Activated CD8-positive, alpha-beta T cell treated with anti-CD3 and anti-CD28 coated beads, Interleukin-2, amount 10 ng/mL, durations not matched to agents 7 days and 5 days (primary cell): ENCODE measurements at regions not wholly inside any gene's neighbourhood (a gene's known extent, or its start where the extent isn't known, plus 50 kb on each side); places are given as distances from the start of the nearest gene placed in this dataset.

ENCODE experiments used
- ATAC-seq: fragments of 150-1000 bp; cut with Tn5 transposase; one replicate; pipeline ENCODE4 v1.10.0; 2021; ENCODE audit warnings: moderate library complexity
- CTCF ChIA-PET: fragments of 350-600 bp; sonication (Branson Sonifier 250); formaldehyde crosslinking; loops from one replicate; lab custom pipeline; 2021; ENCODE audit warnings: antibody characterized with exemption; lab: Charles Lee
- POLR2A ChIA-PET: fragments of 350-600 bp; sonication (Branson Sonifier 250); formaldehyde crosslinking; loops from one replicate; lab custom pipeline; 2021; ENCODE audit warnings: antibody characterized with exemption; lab: Charles Lee
- DNase-seq: peaks from one replicate; pipeline ENCODE4 v3.0.0-alpha.2; 2020
- H3K27ac Mint-ChIP-seq: one replicate; pipeline ENCODE4 v1.8.0; 2021; ENCODE audit warnings: mild to moderate bottlenecking, mixed read lengths
- H3K27me3 Mint-ChIP-seq: one replicate; pipeline ENCODE4 v1.8.0; 2021; ENCODE audit warnings: low read depth, mixed read lengths
- H3K36me3 Mint-ChIP-seq: one replicate; pipeline ENCODE4 v1.8.0; 2021; ENCODE audit warnings: low read depth, mixed read lengths
- H3K4me1 Mint-ChIP-seq: one replicate; pipeline ENCODE4 v1.8.0; 2021; ENCODE audit warnings: low read depth, mixed read lengths
- H3K4me3 Mint-ChIP-seq: one replicate; pipeline ENCODE4 v1.8.0; 2021; ENCODE audit warnings: mild to moderate bottlenecking, mixed read lengths
- H3K9me3 Mint-ChIP-seq: one replicate; pipeline ENCODE4 v1.8.0; 2022; ENCODE audit warnings: mixed read lengths; ENCODE audit not compliant: insufficient read depth

DNA sequence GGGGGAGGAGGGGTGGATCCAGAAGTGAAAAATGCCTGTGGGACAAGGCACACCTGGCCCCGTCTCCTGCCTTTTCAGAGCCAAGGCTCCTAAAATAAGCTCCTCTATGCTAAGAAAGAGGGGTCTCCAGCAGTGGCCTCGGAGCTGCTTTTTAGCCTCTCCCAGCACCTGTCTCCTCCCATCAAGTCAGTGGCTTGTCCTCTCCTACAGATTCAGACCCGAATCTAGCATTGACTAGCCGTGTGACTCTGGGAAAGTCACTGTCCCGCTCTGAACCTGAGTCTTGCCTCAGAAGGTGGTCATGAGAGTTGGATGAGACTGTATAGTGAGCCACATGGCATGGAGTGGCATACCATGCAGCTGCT lies 90.8 kb upstream of the THY1 start:
- ChIA-PET POLR2A (interaction anchor here (0.6 kb wide), 1 partner anchor 1905 kb away, joined by 3 read pairs; no protein-coding TSS in a partner anchor), CTCF (no interaction called here)
- peaks cover 4% of the 10 kb centered on the region for H3K27me3 Mint-ChIP-seq
- H3K4me1 Mint-ChIP-seq = no peaks in the 10 kb centered on the region
- ATAC-seq (no peak), DNase-seq (no peak)
- H3K9me3 Mint-ChIP-seq = no peaks in the 10 kb centered on the region
- no peak overlapping the region for H3K4me3 Mint-ChIP-seq
- no peaks in the 10 kb centered on the region for H3K36me3 Mint-ChIP-seq
- H3K27ac Mint-ChIP-seq = no peak overlapping the region

DNA sequence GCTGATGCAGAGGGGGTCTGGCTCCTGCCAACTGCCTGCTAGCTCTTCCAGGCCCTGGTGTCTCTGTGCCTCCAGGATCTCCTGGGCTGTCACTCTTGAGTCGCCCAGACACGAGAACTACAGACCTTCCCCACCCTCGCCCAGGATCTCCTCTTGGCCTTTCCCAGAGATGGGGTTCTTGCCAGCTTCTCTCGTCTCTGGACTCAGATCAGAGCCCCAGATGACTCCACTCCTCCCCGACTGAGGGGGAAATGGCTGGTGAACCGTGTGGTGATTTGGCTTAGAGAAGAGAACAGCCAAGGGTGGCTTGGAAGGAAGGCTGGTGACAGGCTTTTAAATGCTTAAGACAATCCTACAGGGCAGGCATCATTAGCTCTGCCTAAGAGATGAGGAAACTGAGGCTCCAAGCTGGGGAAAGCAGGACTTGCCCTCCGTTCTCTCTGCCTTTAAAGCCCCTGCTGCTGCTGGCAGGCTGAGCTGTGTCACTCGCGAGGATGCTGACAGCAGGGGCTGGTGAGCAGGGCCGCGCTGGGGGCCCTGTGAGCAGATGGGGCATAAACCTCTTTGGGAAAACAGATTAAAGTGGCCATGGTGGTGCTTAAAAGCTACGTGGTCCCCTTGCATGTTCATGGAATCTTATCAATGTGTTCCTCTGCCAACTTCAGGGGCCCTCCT lies 90.3 kb upstream of the THY1 start:
- no peak overlapping the region for H3K4me3 Mint-ChIP-seq
- DNase-seq (no peak), ATAC-seq (no peak)
- H3K9me3 Mint-ChIP-seq = no peaks in the 10 kb centered on the region
- CTCF ChIA-PET = no interaction called here
- peaks cover 4% of the 10 kb centered on the region for H3K27me3 Mint-ChIP-seq
- H3K4me1 Mint-ChIP-seq = no peaks in the 10 kb centered on the region
- no peak overlapping the region for H3K27ac Mint-ChIP-seq
- POLR2A ChIA-PET = interaction anchor here (0.6 kb wide), 1 partner anchor 1904 kb away, joined by 3 read pairs; no protein-coding TSS in a partner anchor
- no peaks in the 10 kb centered on the region for H3K36me3 Mint-ChIP-seq

DNA sequence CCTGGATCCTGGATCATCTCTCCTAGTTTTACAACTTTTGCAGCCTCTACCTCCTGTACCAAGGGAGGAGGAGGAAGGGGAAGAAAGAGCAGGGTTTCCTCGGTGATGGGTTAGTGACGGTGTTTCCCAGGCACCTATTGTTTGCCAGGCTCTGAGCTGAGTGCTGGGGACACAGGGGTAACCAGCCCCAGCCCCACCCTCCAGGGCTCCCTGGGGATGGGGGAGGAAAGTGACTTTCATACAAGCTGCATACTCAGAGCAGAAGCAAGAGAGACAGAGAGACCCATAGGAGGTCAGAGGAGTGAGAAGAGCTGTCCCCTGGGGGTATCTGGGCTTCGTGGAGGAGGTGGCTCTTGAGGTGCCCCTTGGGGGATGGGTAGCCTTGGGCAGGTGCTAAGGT lies 89.4 kb upstream of the THY1 start:
- Mint-ChIP-seq H3K27me3 (peaks cover 4% of the 10 kb centered on the region), H3K9me3 (no peaks in the 10 kb centered on the region), H3K4me1 (no peaks in the 10 kb centered on the region), H3K36me3 (no peaks in the 10 kb centered on the region), H3K27ac (no peak overlapping the region), H3K4me3 (no peak overlapping the region)
- ChIA-PET CTCF (no interaction called here), POLR2A (no interaction called here)
- DNase-seq (no peak), ATAC-seq (no peak)

DNA sequence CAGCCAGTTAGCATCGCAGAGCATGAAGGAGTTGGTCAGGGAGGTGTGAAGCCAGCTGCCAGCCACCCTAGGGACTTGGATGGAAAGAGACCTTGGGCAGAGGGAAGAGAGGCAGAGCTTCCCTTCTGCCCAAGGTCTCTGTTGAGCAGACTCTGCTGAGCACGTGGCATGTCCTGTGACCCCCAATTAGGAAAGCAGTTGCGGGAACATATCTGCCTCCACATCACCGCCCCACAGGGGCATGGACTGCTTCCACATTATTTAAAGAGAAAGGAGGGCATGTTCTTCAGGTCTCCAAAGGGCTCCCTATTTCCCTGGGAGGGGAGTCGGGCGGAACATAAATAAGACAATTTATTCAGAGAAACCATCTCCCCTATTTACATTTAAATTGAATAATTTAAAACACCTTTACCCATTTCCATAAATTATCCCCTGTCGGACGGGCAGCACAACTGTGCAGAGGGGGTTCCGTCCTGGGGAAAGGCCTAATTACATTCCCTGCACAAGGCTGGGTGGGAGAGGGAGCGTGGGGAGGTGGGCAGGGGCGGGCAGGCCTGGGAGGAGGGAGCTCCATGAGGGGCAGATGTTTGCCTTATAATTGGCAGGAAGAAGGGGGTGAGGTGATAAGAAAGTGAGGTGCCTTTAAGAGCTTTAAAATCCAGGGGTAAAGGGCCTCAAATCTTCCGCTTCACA lies 88.8 kb upstream of the THY1 start:
- DNase-seq = no peak
- no peaks in the 10 kb centered on the region for H3K36me3 Mint-ChIP-seq
- no peak overlapping the region for H3K4me3 Mint-ChIP-seq
- no peaks in the 10 kb centered on the region for H3K4me1 Mint-ChIP-seq
- no peaks in the 10 kb centered on the region for H3K9me3 Mint-ChIP-seq
- no peak for ATAC-seq
- ChIA-PET CTCF (no interaction called here), POLR2A (no interaction called here)
- H3K27ac Mint-ChIP-seq = no peak overlapping the region
- peaks cover 4% of the 10 kb centered on the region for H3K27me3 Mint-ChIP-seq

DNA sequence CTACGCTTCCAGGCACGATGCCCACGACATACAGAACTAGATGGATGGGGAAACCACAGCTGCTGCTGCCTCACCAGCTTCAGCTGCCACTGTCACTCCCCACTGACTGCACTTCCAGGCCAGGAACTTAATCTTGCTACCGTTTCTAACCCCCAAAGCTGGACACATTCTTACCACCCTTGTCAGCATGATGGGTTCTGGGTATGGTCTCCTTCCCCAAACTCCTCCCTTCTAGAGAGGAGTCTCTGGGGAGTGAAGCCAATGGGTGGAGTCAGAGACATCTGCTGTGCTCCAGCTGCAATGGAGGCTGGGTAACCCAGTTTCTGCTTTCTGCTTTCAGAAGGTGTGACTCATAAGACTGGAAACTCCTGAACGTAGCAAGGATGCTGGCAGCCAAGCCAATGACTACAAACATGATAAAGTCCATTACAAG lies 87.0 kb upstream of the THY1 start:
- ChIA-PET CTCF (no interaction called here), POLR2A (no interaction called here)
- ATAC-seq (no peak), DNase-seq (no peak)
- no peaks in the 10 kb centered on the region for H3K4me1 Mint-ChIP-seq
- no peak overlapping the region for H3K27ac Mint-ChIP-seq
- no peaks in the 10 kb centered on the region for H3K36me3 Mint-ChIP-seq
- no peaks in the 10 kb centered on the region for H3K9me3 Mint-ChIP-seq
- H3K27me3 Mint-ChIP-seq = peaks cover 2% of the 10 kb centered on the region
- no peak overlapping the region for H3K4me3 Mint-ChIP-seq

DNA sequence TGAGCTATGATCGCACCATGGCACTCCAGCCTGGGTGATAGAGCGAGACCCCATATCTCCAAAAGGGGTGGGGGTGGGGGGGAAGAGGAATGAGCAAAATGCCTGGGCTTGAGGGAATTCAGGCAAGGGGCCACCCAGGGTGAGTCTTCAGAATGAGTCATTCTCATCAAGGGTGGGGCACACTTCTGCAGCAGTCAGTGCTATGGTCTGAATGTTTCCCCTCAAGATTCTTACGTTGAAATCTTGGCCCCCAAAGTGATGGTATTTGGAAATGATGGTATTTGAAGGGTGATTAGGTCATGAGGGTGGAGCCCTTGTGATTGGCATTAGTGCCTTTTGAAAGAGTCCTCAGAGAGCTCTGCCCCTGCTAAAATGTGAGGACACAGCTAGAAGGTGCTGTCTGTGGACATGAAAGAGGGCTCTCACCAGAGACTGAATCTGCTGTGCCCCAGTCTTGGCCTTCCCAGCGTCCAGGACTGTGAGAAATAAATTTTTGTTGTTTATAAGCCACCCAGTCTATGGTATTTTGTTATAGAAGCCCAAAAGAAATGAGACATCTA lies 86.4 kb upstream of the THY1 start:
- Mint-ChIP-seq H3K36me3 (no peaks in the 10 kb centered on the region), H3K27me3 (peaks cover 2% of the 10 kb centered on the region), H3K4me1 (no peaks in the 10 kb centered on the region), H3K27ac (no peak overlapping the region), H3K9me3 (no peaks in the 10 kb centered on the region), H3K4me3 (no peak overlapping the region)
- no peak for ATAC-seq
- ChIA-PET POLR2A (no interaction called here), CTCF (no interaction called here)
- no peak for DNase-seq

DNA sequence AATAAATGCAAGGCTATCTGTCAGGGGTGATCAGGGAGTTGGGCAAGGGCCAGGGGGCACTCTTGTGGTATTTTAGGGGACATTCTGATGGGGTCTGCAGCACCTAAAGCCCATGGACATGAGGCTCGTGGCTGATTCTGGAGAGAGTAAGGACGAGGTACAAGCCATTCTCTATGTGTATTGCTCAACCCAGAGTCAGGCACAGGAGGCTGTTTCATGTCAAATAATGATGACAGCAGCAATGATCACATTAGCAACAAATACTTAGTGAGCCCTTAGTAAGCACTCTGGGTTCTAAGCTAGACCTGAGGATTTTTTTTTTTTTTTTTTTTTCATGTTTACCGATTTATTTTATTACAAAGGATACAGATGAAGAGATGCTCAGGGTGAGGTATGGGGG lies 83.5 kb upstream of the THY1 start:
- ATAC-seq (no peak), DNase-seq (no peak)
- CTCF ChIA-PET = no interaction called here
- Mint-ChIP-seq H3K4me1 (no peaks in the 10 kb centered on the region), H3K27me3 (no peaks in the 10 kb centered on the region), H3K36me3 (no peaks in the 10 kb centered on the region), H3K27ac (no peak overlapping the region), H3K9me3 (no peaks in the 10 kb centered on the region), H3K4me3 (no peak overlapping the region)
- POLR2A ChIA-PET = no interaction called here

DNA sequence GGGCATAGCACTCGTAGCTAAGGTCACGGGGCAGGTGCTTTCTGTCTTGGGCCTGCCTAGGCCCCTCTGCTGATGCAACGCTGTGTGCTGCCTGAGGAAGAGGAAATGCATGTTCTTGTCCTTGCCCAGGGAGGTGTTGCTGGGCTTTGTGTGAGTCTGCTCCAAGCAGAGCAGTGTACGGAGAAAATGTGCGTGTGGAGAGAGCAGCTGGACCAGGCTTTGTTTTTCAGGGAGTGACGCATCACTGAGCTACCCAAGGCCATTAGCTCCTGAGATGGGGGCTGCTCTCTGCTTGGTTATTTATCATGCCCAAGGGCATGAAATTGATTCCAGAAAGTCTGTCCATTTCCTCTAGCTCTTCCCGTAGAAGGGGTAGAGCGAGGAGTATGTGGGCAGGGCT lies 82.9 kb upstream of the THY1 start:
- POLR2A ChIA-PET = no interaction called here

DNA sequence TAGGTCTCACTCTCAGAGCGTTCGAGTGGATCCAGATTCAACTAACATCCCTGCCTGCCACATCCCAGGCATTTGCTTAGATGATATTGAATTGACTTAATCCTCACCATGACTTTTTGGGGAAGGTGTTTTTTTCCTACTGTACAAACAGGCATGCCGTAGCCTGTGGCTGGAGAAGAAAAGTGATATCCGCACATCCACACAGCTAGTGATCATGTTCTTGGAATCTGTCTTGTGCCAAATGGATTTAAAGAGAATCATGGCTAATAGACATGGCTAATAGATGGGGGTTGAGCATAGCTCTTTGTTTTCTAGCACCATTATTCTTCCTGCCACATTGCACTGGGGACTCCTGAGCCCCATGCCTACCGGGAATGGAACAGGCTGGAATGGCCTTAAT lies 82.1 kb upstream of the THY1 start:
- Mint-ChIP-seq H3K36me3 (no peaks in the 10 kb centered on the region), H3K4me1 (no peaks in the 10 kb centered on the region), H3K27ac (no peak overlapping the region), H3K9me3 (no peaks in the 10 kb centered on the region), H3K4me3 (no peak overlapping the region), H3K27me3 (peaks cover 3% of the 10 kb centered on the region)
- DNase-seq (no peak), ATAC-seq (no peak)
- POLR2A ChIA-PET = no interaction called here
- CTCF ChIA-PET = no interaction called here

More for the DNA sequence above, 82.9 kb upstream of the THY1 start:
- Mint-ChIP-seq H3K4me3 (no peak overlapping the region), H3K27me3 (no peaks in the 10 kb centered on the region), H3K36me3 (no peaks in the 10 kb centered on the region), H3K4me1 (no peaks in the 10 kb centered on the region), H3K9me3 (no peaks in the 10 kb centered on the region), H3K27ac (no peak overlapping the region)
- DNase-seq (no peak), ATAC-seq (no peak)
- CTCF ChIA-PET = no interaction called here

DNA sequence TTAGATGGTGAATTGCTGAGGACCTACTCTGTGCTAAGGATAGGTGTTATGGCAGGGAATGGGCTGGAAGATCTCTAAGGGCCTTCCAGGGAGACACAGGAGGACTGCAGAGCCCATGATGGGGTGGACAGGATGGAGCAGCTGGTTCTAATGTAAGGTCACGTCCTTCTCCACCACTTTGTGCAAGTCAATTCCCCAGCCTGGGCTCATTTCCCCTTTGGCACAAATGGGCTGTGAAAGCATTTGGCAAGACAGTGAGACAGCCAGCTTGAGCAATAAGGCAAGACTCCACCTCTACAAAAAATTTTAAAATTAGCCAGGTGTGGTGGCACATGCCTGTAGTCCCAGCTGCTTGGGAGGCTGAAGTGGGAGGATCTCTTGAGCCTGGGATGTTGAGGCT lies 81.4 kb upstream of the THY1 start:
- Mint-ChIP-seq H3K36me3 (no peaks in the 10 kb centered on the region), H3K4me3 (no peak overlapping the region), H3K27ac (no peak overlapping the region), H3K4me1 (no peaks in the 10 kb centered on the region), H3K9me3 (no peaks in the 10 kb centered on the region), H3K27me3 (peaks cover 3% of the 10 kb centered on the region)
- DNase-seq (no peak), ATAC-seq (no peak)
- CTCF ChIA-PET = no interaction called here
- POLR2A ChIA-PET = no interaction called here

DNA sequence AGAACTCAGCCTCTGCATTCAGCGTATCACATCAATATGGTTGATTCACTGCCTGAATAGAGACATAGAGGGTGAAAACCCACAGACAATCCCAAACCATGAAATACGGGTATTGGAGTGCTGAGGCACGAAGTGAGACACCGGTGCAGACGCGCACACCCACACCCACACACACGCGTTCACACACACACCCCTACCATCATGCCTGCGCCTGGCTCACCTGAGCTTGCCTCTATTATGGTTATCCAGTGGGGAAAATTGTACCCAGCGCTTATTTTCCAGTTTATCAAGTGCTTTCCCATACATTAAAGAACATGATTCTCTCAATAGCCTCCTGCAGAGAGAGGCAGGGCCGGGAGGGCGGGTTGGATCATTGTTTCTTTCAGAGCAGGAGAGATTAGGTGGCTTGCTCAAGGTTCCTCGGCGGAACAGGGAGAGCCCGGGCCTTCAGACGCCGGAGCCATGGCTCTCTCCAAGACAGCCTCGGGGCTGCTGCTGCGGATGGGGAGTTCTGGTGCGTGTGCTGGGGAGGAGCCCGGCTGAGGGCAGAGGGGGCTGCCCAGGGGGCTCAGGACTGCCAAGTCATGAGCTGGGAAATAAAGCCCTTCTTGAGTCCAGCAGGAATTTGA lies 78.9 kb upstream of the THY1 start:
- no peak for ATAC-seq
- DNase-seq = no peak
- H3K27ac Mint-ChIP-seq = no peak overlapping the region
- H3K36me3 Mint-ChIP-seq = no peaks in the 10 kb centered on the region
- H3K4me1 Mint-ChIP-seq = no peaks in the 10 kb centered on the region
- H3K4me3 Mint-ChIP-seq = no peak overlapping the region
- POLR2A ChIA-PET = no interaction called here
- H3K27me3 Mint-ChIP-seq = peaks cover 3% of the 10 kb centered on the region
- CTCF ChIA-PET = interaction anchor here (1.6 kb wide), 1 partner anchor 146 kb away, joined by 4 read pairs; no protein-coding TSS in a partner anchor
- no peaks in the 10 kb centered on the region for H3K9me3 Mint-ChIP-seq

DNA sequence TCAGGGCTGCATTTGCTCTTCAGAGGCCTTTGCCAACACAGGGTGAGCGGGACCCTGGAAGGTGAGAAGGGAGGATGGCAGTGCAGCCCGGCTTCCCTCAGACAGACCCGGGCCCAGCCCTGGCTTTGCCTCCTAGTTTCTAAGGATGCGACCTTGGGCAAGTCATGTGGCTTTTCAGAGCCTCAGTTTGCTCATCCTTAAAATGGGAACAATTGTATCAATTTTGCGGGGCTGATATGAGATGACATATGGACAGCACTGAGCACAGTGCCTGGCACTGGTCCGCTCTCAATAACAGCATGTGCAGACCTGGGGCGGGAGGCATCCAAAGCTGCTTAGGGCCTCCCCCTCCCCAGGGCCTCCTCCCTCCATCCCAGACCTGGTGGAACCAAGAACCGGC lies 74.7 kb upstream of the THY1 start:
- H3K9me3 Mint-ChIP-seq = no peaks in the 10 kb centered on the region
- DNase-seq (no peak), ATAC-seq (no peak)
- H3K4me3 Mint-ChIP-seq = no peak overlapping the region
- H3K27ac Mint-ChIP-seq = no peak overlapping the region
- POLR2A ChIA-PET = no interaction called here
- H3K27me3 Mint-ChIP-seq = peaks cover 3% of the 10 kb centered on the region
- CTCF ChIA-PET = no interaction called here
- no peaks in the 10 kb centered on the region for H3K4me1 Mint-ChIP-seq
- no peaks in the 10 kb centered on the region for H3K36me3 Mint-ChIP-seq
